GM19240 (cell line): ENCODE measurements at regions not wholly inside any gene's neighbourhood (a gene's known extent, or its start where the extent isn't known, plus 50 kb on each side); places are given as distances from the start of the nearest gene placed in this dataset.
"Not testable (repeated sequence)": the region's sequence is repeated elsewhere in the genome, so short reads cannot be mapped to it uniquely, and the experiment has no call there.

Experiments used
- DNase-seq: peaks from one replicate; pipeline ENCODE4 v3.0.0; 2011; ENCODE audit warnings: low spot score; ENCODE audit not compliant: insufficient read length

- DNase-seq = no peak
Measured at GRCh38 chr13:103537616-103538015, 471.4 kb upstream of the SLC10A2 start.

DNA sequence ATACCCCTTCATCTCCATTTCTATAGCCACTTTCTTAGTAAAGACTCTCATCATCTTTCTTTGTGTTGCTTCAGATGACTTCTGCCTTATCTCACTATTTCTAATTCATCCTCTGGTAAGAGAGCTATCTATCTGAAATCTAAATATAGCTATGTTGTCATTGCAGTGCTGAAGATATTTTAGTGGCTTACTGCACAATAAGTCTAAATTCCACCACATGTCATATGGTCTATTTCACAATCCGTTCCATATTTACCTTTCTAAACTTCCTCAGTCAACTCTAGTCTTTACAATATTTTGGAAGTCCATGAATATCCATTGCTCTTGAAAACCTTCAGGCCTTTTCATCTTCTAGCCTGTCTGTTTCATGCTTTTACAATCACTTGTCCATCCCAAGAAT, 465.1 kb upstream of the SLC10A2 start:
- DNase-seq = no peak

- DNase-seq = no peak
Measured at GRCh38 chr13:103528437-103528836, 462.2 kb upstream of the SLC10A2 start.

DNA sequence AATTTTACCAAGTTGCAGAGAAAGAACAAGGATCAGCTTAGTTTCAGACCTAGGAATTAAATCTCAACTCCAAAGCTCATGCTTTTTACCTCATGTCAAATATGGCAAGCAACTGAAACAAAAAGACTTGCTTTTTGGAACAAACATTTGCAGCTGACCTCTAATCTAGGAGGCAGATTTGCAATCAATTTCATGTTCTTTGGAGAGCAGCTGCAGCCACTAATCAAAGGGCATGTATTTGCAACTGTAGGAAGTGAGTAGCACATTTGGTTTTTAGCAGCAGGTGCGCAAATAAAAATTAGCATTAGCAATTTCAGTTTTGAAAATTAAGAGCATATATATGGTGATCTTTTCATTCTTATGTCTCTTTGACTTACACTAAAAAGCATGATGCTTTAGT, 459.3 kb upstream of the SLC10A2 start:
- DNase-seq = no peak

DNA sequence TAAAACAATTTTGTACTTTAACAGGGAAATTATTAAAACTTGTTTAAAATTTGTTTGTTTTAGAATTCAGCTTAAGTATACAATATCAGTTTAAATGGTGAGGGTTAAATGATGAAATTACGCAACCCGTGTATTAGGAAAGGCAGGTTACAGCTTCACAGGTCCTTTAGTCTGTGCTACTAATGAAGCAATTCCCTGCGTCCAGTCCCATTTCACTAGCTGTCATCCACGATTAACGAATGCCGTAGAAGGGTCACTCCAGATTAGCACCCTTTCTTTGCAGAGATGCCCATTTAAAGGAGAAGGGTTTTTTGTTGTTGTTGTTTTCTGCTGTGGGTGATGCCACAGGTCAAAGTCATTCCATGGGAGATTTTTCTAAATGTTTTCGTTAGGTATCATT, 457.6 kb upstream of the SLC10A2 start:
- no peak for DNase-seq

GRCh38 chr13:103521532-103521931, 455.3 kb upstream of the SLC10A2 start:
- DNase-seq = no peak

DNA sequence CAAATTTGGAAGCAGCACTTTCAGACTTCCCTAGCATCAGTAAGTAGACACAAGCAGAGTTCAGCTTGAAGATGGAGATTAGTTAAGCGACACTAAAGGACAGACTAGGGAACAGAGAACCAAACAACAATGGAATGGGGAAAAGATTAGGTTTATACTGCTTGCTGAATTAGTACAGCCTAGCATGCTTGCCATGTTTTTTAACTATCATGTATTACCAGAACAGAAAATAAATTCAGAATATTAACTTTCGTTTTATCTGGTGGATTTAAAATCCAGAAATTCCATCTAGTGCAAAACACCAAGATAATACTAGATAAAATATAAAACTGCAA, 451.5 kb upstream of the SLC10A2 start:
- no peak for DNase-seq

- no peak for DNase-seq
Measured at GRCh38 chr13:103517066-103517767, 451.0 kb upstream of the SLC10A2 start.

DNA sequence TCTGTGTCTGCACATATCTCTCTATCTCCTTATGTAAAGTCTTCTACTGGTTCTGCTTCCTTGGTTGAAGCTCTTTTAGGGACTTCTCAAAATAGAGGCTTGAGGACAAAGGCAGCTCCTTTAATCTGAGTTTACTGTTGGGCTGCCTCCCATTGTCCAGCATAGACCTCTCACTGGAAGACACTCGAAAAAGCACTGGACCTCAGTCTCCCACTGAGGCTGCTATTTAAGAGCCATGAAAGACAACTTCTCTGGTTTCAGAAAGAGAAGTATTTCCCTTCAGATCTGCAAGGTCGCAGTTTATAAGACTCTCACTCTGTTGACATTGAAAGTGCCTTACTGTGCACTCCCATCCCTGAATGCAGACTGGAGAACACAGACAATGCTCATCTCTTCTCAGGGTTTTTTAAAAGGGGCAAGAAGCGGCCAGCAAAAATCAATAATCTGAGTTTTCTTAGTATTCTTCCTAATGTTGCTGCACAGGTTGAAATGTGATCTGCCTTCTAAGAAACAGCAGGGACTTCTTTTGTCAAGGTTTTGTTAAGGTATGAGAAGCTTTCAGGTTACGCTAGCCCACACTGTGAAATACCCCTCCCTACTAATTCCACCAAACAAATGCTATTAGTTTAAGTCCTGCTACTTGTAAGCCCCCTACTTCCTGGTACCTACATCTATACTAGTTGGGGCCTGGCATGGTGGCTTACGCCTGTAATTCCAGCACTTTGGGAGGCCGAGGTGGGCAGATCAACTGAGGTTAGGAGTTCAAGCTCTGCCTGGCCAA, 450.0 kb upstream of the SLC10A2 start:
- DNase-seq = no peak

GRCh38 chr13:103515410-103515809, 449.2 kb upstream of the SLC10A2 start:
- DNase-seq = no peak

GRCh38 chr13:103514619-103515018, 448.4 kb upstream of the SLC10A2 start:
- DNase-seq = no peak

DNA sequence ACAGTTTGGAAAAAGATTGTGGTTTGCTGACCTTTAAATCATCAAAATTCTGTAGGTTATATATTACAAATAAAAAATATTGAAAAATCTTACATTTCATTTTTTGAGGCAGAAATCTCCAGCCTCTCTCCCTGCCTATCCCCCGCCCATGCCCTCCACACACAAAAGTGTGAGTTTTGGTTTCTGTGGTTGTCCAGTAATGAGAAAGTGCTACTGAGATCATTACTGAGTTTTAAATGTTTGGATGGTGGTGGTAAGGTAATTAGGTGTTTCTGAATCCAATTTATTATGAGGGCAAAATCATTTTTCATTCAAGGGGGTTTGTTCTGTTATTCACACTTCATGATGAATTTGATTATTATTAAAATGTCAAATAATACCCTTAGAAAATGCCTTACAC, 448.0 kb upstream of the SLC10A2 start:
- DNase-seq = no peak

DNA sequence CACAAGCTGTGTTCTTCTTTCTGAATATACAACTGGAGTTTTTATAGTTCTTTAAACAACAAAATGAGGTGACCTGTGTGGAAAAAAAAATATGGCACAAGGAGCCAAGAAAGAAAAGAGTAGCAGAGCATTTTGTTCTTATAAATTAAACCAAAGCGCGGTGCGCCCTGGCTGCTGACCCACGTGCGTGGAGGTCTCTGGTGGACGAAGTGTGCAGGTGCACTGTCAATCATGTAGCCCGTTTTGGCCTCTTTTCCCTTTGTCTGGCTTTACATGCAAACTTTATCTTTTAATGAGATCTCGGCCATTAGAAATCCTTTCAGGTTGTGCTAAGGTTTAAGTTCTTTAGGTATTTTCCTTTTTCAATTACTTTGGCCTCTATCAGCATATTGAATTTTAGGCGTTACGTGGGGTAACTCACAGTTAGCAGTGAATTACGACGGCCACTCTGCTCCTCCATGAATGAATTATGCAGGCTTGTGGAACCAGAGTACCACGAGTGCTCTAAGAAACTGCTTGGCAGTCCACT, 443.9 kb upstream of the SLC10A2 start:
- DNase-seq = no peak

DNA sequence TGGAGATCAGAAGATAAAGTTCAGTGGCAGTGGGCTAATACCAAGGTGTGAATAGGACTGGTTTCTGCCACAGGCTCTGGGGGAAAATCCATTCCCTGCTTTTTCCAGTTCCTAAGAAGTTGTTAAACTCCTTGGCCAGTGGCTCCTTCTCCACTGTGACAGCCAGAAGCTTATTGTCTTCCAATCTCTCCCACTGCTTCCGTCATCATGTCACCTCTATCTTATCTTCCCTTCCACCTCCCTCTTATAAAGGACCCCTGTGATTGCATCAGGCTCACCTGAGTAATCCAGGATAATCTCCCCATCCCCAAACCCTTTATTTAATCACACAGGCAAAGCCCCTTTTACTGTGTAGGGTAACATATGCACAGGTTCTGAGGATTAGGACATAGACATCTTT, 431.2 kb upstream of the SLC10A2 start:
- no peak for DNase-seq

DNA sequence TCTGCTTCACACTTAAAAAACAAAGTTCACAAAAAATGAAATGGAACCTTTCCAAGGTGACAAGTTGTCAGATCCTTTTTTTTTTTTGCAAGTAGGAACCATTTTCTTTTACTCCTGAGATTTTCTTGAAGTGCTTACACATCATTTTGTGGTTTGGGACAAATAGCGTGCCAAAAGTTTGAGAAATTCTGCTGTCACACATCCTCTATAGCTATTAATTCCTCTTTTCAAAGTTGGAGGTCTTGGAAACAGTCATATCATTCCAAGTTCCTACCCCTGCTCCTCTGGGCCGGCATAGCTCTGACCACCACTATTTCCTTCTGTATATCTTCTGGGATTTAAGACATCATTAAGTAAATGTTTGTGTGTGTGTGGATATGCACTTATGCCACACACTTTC, 421.6 kb upstream of the SLC10A2 start:
- DNase-seq = no peak

DNA sequence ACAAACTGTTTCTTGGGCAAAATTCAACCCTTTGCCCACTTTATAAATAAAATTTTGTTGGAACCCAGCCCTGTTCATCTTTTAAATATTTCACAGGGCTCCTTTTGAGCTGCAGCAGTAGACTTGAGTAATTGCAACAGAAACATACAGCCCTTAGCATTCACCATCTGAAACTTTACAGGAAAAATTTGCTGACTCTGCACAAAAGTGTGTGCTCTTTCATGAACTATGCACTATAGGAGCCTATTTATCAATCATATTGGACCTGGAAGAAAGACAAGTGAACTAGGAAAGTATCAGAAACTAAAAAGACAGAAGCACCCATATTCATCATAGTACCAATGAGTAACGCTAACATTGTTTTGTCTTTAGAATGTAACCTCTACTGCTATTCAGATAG, 406.9 kb upstream of the SLC10A2 start:
- DNase-seq = no peak

DNA sequence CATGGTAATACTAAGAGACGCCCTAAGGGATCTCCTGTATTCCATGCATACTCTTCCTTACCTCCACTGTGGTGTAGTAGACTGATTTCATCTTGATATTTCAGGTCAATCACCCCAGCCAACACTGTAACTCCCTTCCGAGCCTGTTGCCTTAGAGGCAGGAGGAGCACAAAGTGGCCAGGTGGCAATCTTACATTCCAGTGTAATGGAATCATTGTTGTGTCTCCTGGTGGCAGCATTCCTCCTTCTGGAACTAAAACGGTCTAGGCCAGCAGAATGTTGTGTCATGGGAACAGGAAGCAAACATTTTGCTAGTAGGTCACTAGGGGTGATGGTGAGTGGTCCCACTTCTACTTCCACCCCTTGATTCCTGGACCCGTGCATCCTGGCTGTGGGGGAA, 405.7 kb upstream of the SLC10A2 start:
- no peak for DNase-seq

DNA sequence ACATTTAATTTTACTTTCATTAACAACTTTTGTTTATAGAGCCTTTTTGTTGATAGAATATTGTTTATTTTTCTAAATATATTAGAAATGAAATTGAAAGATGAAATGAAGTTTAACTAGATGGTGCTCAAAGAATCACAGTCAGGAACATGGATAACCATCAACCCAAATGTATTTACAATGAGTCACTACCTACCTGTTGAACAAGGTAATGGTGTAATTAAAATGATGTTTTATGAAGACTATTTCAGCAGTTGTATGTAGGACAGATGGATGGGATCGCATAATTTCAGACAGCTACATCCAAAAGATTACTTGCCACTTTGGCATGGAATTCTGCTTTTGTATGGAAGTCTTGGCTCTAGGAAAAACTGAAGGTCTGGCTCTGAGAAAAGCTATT, 403.6 kb upstream of the SLC10A2 start:
- no peak for DNase-seq

DNA sequence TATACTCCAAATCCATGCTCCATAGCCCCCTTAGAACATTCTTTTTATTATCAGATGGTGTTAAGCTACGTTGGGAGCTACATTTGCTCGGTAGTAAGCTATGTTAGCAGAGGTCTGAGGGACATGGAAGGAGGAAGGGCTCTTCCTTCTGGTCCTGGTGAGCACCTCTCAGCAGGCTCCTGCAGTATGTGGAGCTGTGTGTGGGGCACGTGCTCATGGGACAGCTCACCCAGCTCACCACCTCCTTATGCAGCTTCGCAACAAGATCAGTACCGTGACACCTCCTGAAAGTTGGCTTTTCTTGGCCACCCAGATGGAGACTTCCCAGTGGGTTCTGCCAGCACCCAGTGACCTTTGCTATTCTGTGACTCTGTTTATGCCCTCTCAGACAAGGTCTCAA, 400.5 kb upstream of the SLC10A2 start:
- no peak for DNase-seq

GRCh38 chr13:103460246-103460645, 394.0 kb upstream of the SLC10A2 start:
- not testable (repeated sequence) for DNase-seq

DNA sequence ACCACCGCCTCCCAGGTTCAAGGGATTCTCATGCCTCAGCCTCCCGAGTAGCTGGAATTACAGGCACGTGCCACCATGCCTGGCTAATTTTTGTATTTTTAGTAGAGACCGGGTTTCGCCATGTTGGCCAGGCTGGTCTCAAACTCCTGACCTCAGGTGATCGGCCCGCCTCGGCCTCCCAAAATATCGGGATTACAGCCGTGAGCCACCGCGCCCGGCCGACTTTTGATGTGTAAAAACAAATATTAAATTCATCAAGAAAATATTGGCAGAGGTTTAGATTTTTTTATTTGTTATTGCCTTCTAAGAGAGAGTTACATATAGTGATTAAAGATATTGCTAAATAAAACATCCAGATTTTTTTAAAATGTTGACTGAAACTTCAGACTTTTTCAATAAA, 390.8 kb upstream of the SLC10A2 start:
- not testable (repeated sequence) for DNase-seq

DNA sequence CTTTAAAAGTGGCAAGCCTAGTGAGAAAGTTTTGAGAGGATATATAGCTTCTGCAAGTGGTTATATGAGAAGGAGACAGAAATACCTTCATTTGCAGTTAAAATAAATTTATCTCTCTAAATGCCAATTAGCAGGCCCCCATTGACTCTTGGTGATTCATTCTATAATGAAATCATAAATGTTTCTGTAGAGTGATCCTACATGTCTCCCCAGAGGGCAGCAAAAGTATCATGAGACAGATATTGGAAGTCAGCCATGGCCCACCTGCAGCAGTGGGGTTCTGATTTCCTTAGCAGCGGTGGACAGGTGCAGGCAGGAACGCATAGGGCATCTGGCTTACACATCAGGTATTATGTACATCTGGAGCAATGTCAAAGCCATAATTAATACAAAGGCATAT, 385.4 kb upstream of the SLC10A2 start:
- DNase-seq = no peak

DNA sequence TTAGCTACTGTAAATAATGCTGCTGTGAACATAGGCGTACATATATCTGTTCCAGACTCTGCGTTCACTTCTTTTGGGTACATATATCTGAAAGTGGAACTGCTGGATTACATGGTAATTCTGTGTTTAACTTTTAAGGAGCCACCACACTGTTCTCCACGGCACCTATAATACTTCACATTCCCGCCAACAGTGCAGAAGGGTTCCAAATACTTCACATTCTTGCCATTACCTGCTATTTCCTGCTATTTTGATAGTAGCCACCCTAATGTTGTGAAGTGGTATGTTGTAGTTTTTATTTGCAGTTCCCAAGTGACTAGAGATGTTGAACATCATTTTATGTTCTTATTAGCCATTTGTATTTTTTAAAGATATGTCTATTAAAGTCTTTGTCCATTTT, 377.4 kb upstream of the SLC10A2 start:
- DNase-seq = no peak
